Hepatocyte (in vitro differentiated cells): ENCODE measurements at regions not wholly inside any gene's neighbourhood (a gene's known extent, or its start where the extent isn't known, plus 50 kb on each side); places are given as distances from the start of the nearest gene placed in this dataset.

Experiments used
- EZH2 ChIP-seq: fragments of 200-600 bp; sonication (generic); IDR thresholded peaks from 2 replicates; pipeline ENCODE4 v1.6.1; 2016; ENCODE audit warnings: antibody characterized with exemption, mild to moderate bottlenecking, borderline replicate concordance
- TF ChIP-seq, protein P1 (sequence below): fragments of 200-600 bp; sonication (generic); IDR thresholded peaks from 2 replicates; pipeline ENCODE4 v1.5.1; 2016; ENCODE audit warnings: antibody characterized with exemption, mild to moderate bottlenecking; ENCODE audit not compliant: poor library complexity

DNA sequence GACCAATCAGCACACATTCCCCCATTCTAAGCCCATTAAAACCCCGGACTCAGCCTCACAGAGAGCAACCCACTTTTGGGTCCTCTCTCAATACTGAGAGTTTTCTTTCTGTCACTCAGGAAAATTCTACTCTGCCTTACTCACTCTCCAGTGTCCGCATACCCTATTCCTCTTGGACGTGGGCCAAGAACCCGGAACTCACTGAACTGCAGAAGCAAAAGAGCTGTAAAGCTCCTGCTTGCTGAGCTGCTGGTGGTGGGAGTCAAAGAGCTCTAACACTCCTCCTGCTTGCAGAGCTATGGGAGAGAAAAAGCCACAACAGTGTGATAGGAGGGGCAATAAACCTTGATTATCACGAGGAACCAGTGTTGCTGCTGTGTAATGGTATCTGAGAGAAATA is 386.9 kb downstream of the POM121L12 start:
- TF ChIP-seq, protein P1, sequence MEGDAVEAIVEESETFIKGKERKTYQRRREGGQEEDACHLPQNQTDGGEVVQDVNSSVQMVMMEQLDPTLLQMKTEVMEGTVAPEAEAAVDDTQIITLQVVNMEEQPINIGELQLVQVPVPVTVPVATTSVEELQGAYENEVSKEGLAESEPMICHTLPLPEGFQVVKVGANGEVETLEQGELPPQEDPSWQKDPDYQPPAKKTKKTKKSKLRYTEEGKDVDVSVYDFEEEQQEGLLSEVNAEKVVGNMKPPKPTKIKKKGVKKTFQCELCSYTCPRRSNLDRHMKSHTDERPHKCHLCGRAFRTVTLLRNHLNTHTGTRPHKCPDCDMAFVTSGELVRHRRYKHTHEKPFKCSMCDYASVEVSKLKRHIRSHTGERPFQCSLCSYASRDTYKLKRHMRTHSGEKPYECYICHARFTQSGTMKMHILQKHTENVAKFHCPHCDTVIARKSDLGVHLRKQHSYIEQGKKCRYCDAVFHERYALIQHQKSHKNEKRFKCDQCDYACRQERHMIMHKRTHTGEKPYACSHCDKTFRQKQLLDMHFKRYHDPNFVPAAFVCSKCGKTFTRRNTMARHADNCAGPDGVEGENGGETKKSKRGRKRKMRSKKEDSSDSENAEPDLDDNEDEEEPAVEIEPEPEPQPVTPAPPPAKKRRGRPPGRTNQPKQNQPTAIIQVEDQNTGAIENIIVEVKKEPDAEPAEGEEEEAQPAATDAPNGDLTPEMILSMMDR, result no peak
- TF ChIP-seq EZH2, result no peak
